UCSD-AML1 (cell line): ENCODE measurements at regions not wholly inside any gene's neighbourhood (a gene's known extent, or its start where the extent isn't known, plus 50 kb on each side); places are given as distances from the start of the nearest gene placed in this dataset.
A peak's percentile ranks its signal among the peaks of the same experiment; 100 is the strongest.
"Not testable (repeated sequence)": the region's sequence is repeated elsewhere in the genome, so short reads cannot be mapped to it uniquely, and the experiment has no call there.

Source experiments
- DNase-seq: peaks from one replicate; lab custom pipeline; 2025; ENCODE audit not compliant: unreplicated experiment; lab: John Stamatoyannopoulos, UW

DNA sequence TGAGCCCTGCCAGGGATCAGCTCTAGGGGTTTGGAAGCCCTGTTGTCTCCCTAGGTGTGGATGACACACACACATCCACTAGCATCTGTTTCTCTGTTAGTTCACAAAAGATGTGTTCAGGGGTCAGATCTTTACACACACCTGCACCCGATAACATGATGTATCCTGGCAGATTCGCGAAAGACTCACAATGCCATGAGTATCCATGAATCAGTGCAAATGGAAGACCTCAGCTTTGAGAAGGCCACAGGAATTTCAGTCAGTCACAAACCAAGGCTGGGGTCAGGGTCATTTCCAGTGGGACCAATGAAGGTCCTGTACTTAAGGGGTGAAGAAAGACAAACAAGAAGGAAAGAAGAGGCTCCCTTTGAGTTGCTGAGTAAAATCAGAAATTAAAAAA lies 898.2 kb downstream of the UQCRFS1 start:
- no peak for DNase-seq

DNA sequence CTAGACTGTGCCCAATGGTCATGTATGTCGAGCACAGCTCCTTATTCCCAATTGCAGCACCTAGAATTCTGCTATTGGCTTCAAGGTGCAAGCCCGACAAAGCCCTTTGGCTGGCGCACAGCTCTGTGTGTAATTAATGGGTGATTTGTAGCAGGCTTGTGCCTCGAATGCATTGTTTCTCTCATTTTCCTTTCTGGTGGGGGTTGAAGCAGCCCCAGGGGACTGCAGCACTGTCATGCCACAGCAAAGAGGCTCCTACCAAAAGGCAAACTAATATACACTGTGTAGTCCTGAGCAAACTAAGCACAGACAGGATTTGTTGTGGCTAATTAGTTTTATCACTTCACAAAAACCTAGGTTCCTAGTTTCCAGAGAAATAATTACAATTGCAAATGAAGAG lies 898.7 kb downstream of the UQCRFS1 start:
- DNase-seq: no peak

GRCh38 chr19:28313633-28314032 lies 899.3 kb downstream of the UQCRFS1 start:
- DNase-seq: no peak

- no peak for DNase-seq
These were observed 900.7 kb downstream of the UQCRFS1 start for GRCh38 chr19:28312269-28312668.

GRCh38 chr19:28310829-28311228 lies 902.1 kb downstream of the UQCRFS1 start:
- not testable (repeated sequence) for DNase-seq

DNA sequence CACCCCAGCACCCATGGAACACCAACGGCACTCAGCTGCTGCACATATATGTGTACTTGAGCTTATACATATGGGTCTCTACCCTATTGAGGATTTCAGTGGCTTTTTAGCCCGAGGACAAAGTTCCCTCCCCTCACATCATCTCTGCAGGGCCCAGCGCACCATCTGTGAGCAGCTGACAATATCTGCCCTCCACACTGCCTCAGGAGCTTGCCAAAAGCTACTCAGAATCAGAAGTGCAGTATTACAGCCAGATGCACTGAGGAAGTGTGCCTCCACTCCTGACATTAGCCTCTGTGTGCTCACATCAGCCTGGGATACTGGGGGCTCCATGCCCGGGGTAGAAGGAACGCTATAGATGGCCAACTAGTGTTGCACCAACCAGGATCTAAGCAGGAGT lies 903.9 kb downstream of the UQCRFS1 start:
- DNase-seq: no peak

DNA sequence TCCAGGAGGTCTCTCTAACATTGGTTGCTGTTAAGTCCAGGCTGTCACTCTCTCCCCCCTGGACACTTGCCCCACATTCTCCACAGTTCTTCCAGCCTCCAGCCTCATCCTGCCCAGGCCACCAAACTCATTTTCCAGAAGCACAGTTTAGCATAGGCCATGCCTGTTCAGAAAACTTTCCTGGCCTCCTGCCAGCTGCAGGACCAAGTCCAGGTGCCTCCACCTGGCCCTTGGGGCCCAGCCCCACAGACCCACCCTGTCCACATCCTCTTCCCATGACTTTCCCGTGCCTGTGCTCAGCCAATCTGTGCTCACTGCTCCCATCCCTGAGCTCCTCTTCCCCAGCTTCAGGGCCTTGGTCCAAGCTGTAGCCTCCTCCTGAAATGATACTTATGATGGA lies 905.0 kb downstream of the UQCRFS1 start:
- DNase-seq: no peak

DNA sequence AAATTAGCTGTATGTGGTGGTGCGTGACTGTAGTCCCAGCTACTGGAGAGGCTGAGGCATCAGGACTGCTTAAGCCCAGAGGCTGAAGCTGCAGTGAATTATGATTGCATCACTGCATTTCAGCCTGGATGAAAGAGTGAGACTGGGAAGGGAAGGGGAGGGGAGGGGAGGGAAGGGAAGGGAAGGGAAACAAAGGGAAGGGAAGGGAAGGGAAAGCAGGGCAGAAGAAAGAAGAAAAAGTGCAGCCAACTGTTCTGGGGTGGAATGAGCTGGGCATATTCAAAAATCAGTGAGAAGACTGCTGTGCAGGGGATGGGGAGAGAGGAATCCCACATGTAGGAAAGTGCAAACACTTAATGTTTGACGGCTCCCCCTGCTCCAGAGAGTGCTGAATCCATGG lies 905.5 kb downstream of the UQCRFS1 start:
- DNase-seq: no peak

- DNase-seq: no peak
These were observed 907.4 kb downstream of the UQCRFS1 start for GRCh38 chr19:28305513-28305912.

DNA sequence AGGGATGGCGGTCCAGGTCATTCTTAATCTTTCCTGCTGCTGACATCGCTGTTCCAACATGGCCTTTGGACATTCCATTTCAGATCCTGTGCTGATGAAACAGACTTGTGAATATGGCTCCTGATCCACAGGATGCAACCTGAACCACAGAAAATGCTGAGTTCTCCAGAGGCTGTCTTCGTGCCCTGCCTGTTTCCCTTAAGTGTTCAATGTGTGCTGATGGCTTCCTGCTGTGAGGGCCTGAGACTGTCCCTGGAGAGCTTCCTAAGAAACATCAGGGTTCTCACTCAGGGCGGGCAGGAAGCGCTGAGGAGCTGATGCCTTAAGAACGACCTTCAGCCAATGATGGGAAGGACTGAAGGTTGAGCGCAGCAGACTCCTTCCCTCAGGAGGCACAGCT lies 909.4 kb downstream of the UQCRFS1 start:
- DNase-seq: no peak

DNA sequence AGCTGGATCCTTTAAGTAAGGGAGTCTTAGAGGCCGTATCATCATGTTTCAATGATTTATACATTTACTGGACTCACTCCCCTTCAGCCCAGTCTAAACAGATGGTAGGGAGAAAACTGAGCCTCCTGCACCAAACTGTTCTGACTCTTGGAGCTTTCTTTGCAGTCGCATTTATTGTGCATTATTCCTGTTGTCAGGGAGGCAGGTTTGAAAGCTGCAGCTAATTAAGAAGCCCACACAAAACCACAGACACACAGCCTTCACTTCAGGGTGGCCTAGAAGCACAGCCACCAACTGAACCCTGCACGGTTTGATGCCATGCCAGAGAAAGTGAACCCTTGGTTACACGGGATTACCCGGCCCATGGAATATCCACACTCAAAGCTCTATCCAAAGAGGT lies 911.0 kb downstream of the UQCRFS1 start:
- no peak for DNase-seq

- no peak for DNase-seq
These were observed 911.5 kb downstream of the UQCRFS1 start for GRCh38 chr19:28301463-28301862.

DNA sequence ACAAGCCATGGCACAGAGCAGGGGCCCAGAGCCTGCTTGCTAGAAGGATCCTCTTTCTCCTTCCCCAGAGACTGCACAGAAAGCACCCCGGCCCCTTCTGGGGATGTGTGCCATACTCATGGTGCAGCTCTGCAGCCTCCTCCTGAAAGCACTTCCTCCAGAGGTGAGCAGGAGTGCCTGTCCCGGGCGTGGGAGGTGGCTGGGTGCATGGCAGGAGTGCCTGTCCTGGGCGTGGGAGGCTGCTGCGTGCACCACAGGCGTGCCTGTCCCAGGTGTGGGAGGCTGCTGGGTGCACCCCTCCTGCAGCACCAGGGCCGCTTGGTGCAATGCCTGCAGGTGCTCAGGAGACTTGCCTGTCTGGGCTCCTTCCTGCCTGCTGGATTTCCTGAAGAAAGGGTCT lies 913.3 kb downstream of the UQCRFS1 start:
- no peak for DNase-seq

GRCh38 chr19:28297586-28298157 lies 915.3 kb downstream of the UQCRFS1 start:
- peak; percentile 37 for DNase-seq

DNA sequence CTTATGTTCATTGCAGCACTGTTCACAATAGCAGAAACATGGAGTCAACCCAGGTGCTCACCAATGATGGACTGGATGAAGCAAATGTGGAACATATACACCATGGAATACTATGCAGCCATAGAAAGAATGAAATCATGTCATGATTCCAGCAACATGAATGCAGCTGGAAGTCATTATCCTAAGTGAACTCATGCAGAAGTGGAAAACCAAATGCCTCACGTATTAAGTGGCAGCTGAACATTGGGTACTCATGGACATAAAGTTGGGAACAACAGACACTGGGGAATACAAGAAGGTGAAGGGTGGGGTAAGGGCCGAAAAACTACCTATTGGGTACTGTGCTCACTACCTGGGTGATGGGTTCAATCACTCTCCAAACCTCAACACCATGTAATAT lies 915.9 kb downstream of the UQCRFS1 start:
- DNase-seq: no peak

DNA sequence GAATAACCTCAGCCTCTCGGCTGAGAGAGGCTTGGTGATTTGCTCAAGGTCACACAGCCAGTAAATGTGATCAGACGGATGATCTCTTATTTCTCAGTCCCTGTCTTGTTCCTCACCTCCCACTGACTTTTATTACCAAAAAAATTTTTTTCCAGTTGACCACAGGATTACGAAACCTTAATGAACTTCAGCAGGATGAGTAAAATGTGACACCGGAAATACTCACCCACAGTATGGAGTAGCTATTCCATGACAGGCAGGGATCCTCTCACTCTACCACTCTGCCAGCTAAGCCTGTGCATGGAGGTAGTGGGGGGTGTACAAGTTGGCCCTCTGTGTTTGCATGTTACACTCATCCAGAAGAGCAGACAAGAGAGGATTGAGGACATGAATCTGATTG lies 916.4 kb downstream of the UQCRFS1 start:
- no peak for DNase-seq

- DNase-seq: not testable (repeated sequence)
These were observed 918.0 kb downstream of the UQCRFS1 start for GRCh38 chr19:28294975-28295374.

DNA sequence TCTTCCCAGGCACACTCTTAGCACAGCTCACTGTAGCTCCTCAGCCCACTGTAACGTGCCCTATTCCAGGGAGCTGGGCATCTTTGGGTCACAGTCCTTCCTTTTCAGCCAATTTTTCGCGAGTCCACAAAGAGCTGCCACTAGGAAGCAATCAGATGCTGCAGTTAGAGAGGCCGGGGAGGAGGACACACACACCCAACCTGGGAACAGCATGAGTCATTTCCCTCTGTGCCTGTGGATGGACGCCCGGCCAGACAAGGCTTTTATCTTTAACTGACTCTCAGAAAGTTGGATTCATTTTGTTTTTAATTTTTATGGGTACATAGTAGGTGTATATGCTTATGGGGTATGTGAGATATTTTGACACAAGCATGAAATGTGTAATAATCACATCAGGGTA lies 918.6 kb downstream of the UQCRFS1 start:
- DNase-seq: no peak

- no peak for DNase-seq
These were observed 919.3 kb downstream of the UQCRFS1 start for GRCh38 chr19:28293685-28294084.

DNA sequence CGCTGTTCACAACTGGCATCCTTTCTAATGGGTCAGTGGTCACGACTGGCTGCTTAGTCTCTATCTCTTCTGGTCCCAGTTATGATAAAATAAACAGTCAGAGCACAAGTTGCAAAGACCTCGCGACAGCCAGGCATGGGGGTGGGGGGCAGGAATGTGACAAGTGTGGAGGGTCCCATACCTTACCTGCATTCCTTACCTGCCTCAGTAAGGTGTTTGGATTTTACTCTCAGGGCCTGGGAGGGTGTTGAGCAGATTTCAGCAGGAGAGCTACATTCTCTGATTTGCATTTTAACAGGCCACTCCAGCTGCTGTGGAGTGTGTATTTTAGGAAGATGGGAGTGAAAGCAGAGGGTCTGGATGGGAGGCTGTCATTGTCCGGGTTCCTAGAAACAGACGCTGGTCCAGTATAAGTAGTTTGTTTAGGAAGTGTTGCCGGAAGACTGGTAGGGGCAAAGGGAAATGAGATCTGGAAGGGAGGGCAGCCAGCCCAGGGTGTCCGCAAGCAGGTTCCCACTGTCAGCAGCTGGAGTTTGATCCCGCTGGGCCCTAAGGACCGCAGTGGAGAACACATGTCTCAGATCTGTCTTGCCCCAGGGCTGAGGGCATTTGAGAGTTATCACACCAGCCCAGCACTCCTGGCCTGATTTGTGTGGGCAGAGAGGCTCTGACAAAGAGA lies 920.0 kb downstream of the UQCRFS1 start:
- DNase-seq: peak; percentile 57

DNA sequence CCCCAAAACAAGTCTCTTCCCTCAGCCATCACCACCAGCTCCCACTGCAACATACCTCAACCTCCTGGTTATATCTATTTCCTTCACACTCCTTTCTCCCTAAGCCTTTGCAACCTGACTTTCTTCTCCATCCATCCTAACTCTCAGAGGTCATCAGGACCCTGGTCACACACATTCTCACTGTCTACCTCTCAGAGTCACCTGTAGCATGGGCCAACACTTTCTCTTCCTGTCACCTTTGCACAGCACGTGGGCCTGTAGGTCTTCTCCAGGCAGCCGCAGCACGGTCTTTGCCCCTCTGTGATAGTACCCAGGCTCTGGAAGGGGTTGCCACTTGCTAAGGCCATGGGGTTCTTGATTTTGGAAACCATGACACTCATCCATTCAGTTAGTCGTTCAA lies 921.1 kb downstream of the UQCRFS1 start:
- DNase-seq: no peak

GRCh38 chr19:28290963-28291657 lies 921.8 kb downstream of the UQCRFS1 start:
- DNase-seq: no peak
